ENCODE measurements at regions not wholly inside any gene's neighbourhood (a gene's known extent, or its start where the extent isn't known, plus 50 kb on each side); places are given as distances from the start of the nearest gene placed in this dataset.
"Not testable (repeated sequence)": the region's sequence is repeated elsewhere in the genome, so short reads cannot be mapped to it uniquely, and the experiment has no call there.

- TF ChIP-seq CTCF, POLR2A (IDR thresholded peaks at IDR 0.05): not testable (repeated sequence)
Measured at GRCh38 chr7:92894857-92895256, 58.5 kb upstream of the CDK6 start.
